Activated CD4-positive, CD25-positive, alpha-beta regulatory T cell treated with anti-CD3 and anti-CD28 coated beads, Interleukin-2, amount 50 U/mL, for 24 hours (primary cell): ENCODE measurements at regions not wholly inside any gene's neighbourhood (a gene's known extent, or its start where the extent isn't known, plus 50 kb on each side); places are given as distances from the start of the nearest gene placed in this dataset.

Experiments
- ATAC-seq, 2 donors: fragments of 150-1000 bp; cut with Tn5 transposase; one replicate each; pipeline ENCODE4 v1.10.0; 2021; ENCODE audit warnings: mild to moderate bottlenecking in 1 of 2, moderate library complexity in 1 of 2

DNA sequence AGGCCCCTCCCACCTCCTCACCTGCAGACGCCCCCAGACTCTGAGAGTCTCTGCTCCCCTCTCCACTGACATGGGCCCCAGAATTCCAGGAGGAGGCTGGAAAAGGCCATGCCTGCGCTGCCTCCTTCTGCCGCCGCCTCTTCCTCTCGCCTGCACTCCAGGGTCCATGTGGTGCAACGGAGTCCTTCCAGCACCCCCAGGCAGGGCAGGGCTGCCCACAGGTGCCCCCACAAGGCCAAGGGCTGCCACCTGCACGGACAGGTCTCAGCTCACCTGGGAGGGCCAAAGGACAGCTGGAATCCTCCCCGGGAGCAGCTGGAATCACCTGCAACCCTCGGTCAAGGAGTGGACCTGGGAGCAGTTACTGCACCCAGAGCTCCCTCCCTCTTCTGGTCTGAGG, 194.9 kb downstream of the RBFOX3 start:
- ATAC-seq, result no peak

- no peak for ATAC-seq
Measured at GRCh38 chr17:79415365-79415764, 195.5 kb downstream of the RBFOX3 start.

GRCh38 chr17:79414793-79415211, 196.0 kb downstream of the RBFOX3 start:
- ATAC-seq, result no peak

DNA sequence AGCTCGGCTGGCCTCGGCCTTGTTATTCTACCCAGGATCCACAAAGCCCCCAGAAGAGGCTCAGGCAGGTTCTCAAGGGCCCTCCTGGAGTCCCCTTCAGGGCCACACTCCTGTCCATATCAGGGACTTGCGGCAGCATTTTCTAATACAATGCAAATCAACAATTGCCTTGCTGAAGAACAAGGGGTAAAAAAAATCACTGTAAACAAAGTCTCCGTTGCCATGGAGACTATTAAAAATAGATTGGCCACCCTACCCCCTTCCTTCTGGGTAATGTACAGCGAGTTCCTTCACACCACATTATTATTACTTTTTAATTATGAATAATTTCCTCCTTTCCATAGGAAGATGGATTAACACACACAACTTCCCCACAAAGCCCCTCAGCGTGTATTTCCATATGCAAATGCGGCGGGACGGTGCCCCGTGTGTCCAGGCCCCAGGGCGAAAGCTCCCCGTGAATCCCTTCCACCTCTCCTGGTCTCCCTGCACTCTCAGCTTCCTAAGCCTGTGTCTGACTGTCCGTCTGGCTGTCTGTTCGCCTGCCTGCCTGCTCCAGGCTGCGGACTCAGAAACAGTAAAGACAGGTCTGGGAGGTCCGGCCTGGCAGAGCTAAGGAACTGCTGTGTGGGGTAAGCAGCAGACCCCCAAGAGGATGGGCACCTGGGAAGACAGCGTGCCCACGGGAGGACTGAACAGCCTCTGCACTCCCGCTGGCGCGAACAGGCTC, 196.6 kb downstream of the RBFOX3 start:
- no peak for ATAC-seq

- no peak for ATAC-seq
Measured at GRCh38 chr17:79413611-79414010, 197.2 kb downstream of the RBFOX3 start.

GRCh38 chr17:79412886-79413390, 197.9 kb downstream of the RBFOX3 start:
- ATAC-seq, result no peak

DNA sequence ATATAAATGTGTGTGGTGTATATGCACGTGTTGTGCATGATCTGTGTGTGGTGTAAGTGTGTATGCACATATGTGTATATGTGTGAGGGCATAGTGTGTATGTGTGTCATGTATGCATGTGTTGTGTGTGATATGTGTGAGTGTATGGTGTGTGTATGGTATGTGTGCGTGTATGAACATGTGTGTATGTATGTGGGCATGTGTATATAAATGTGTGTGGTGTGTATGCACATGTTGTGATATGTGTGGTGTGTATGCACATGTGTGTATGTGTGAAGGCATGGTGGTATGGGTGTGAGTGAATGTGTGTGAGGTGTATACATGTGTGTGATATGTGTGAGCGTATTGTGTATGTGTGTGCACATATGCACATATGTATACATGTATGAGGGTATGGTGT, 198.7 kb downstream of the RBFOX3 start:
- no peak for ATAC-seq

GRCh38 chr17:79411419-79411818, 199.4 kb downstream of the RBFOX3 start:
- ATAC-seq, result no peak

DNA sequence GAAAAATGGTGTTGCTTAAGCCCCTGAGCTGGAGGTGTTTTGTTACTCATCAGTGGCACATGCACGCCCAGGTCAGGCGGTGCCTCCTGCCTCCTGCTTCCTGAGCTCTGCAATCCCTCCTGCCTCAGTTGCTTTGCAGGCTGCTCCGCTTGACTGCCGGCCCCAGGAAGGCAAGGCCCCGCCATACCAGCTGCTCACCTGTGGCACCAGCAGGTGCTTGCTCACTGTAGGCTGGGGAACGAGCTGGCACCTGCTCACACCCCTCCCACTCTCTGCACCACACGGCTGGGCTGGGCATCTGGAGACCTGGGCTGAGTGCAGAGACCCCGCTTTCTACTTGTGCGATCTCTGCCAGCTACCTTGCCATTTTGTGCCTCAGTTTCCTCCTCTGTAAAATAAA, 200.2 kb downstream of the RBFOX3 start:
- ATAC-seq, result no peak

GRCh38 chr17:79408251-79408650, 202.6 kb downstream of the RBFOX3 start:
- ATAC-seq, result no peak

- ATAC-seq, result no peak
Measured at GRCh38 chr17:79407385-79407784, 203.5 kb downstream of the RBFOX3 start.

DNA sequence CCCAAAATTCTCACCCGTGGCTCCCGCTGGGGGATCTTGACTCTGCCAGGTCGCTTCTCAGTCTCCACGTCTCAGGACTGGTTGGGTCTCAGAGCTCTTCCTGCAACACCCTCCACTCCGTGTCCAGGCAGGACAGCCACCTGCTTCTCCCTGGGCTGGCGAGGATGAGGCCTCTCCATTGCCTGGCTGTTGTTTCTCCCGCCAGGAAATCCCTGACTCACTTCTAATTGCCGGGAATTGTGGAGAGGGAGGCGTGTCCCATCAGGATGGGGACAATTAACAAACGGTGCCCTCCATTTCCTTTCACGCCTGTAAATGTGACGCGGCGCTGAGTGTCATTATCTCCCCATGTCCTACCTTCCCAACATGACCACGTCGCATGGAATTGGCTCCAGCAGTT, 204.5 kb downstream of the RBFOX3 start:
- no peak for ATAC-seq

DNA sequence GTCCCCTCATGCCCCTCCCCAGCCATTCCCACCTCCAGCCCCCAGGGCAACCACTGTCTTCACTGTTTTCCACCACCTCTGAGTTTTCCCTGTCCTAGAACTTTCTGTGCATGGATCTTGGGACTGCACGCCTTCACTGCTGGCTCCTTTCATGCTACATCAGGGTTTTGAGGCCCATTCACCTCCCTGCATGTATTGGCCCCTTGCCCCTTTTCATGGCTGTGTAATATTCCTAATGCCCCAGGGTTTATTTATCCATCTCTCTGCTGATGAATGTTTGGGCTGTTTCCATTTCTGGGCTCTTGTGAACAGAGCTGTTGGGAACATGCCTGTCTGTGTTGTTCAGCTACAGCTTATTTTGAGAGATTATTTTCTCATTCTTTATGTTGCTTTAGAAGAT, 205.0 kb downstream of the RBFOX3 start:
- ATAC-seq, result no peak

- ATAC-seq, result no peak
Measured at GRCh38 chr17:79404136-79404911, 206.5 kb downstream of the RBFOX3 start.

GRCh38 chr17:79401704-79402674, 208.9 kb downstream of the RBFOX3 start:
- ATAC-seq, result no peak

DNA sequence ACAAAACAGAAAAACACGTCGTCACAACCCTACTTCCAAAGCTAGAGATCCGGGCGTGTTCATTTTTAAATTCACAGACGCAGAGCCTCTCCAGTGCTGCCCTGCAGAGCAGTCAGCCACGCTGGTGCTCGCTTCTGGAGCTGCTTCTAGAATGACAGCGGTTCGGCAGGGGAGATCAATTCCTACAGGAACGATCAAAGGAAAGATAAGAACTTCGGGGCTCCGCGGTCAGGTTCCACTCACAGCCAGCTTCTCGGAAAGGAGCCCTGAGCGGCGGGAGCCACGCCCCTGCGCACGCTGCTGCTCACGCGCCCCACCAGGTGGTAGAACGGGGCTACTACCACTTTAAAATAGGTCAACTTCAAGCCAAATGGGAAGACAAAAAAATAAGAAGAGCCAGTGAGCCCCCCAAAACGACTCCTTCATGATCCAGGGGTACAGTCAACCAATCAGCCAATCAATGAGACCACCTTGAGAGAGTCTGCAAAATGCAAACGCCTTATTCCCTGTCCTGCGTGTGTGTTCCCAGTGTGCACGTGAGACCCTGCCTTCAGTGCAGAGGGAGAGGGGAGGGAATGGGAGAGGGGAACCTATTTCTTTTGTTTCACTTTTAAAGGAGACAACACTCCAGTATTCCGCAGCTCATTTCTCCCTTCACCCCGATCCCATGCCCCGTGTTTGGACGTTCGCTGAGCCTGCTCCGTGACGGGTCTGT, 209.7 kb downstream of the RBFOX3 start:
- ATAC-seq, result peak; percentile 71 to 76

DNA sequence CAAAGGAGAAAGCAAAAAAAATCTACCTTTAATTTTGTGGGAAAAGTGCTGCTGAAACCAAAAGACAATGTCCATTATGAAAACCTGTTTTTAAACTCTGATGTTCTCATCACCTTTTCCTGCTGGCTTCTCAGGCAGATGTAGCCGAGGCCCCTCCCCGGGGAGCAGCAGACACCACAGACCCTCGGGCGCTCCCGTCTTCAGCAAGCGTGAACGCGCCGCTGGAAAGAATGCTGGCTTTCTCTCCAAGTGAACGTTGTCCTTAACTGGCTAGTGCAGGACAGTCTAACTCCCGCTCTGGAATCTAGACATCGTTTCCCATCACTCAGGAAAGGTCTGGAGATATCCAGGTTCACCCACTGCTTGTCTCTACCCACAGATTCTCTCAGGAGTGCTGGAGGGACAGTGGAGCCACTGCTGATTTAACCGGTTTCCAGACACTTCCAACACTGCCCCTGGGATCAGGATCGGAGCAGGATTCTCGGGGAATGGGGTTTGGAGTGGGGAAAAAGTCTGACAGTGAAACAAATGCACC, 211.2 kb downstream of the RBFOX3 start:
- ATAC-seq, result no peak

GRCh38 chr17:79398441-79398840, 212.4 kb downstream of the RBFOX3 start:
- ATAC-seq, result no peak

DNA sequence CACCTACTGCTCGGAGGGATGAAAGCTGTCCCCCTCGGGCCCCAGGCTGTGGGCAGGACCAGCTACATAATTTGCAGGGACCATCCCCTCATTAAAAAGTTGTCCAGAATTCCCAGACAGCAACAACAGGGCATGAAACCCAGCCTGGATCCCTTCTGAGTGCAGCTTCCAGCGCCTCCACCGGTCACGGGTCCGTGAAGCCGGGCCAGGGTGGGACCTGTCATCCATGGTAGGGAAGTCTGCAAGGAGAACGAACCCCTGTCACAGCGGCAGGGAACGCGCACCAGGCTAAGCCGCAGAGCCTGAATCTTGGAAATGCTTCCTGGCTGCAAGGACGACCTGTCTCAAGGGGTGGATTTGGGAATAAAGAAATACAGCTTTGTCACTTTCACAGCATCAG, 214.2 kb downstream of the RBFOX3 start:
- ATAC-seq, result no peak

GRCh38 chr17:79395545-79395944, 215.3 kb downstream of the RBFOX3 start:
- no peak for ATAC-seq

DNA sequence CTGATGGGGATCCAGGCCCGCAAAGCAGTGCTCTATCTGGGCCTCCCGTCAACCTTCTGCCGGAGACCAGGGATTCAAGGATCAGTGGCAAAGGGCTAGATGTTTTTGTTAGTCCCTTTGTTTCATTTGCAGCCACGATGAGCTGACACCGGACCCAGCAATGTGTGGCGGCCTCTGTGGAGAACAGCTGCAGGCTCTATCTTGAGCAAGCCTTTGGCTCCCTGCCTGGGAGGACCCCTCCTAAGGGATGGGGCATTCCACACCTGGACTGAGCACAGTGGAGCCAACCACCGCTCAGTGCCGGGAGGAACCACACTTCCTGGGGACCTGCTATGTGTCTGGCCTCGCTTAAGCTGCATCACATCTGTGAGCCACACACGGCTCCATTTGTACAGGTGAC, 215.8 kb downstream of the RBFOX3 start:
- ATAC-seq, result no peak
